Stimulated activated CD4-positive, alpha-beta T cell treated with anti-CD3 and anti-CD28 coated beads, TNF-alpha, amount 100 ng/mL, for 1 hour (primary cell): ENCODE measurements at regions not wholly inside any gene's neighbourhood (a gene's known extent, or its start where the extent isn't known, plus 50 kb on each side); places are given as distances from the start of the nearest gene placed in this dataset.

Experiments
- DNase-seq, 3 donors: peaks; one replicate each; pipeline ENCODE4 v3.0.0-alpha.2; 2020; ENCODE audit warnings: low read depth in 3 of 3, low spot score in 1 of 3

GRCh38 chr20:4560667-4561066, 125.6 kb upstream of the PRNP start:
- DNase-seq: no peak

DNA sequence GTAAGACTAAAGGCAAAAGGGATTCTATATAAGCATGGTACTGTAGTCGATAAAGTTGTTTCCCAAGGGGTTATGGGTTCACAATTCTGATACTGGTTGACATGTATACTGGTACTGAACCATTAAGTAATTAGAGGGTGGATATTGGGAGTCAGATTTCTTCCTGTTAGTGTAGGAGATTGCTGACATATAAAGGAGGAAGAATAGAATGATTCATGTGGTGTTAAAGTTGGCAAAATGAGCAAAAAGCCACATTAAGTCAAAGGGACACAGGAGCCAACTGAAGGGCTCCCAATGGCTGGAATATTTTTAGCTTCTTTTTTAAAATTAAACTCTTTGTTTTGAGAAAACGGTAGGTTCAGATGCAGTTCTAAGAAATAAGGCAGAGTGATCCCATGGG, 126.3 kb upstream of the PRNP start:
- DNase-seq: no peak

DNA sequence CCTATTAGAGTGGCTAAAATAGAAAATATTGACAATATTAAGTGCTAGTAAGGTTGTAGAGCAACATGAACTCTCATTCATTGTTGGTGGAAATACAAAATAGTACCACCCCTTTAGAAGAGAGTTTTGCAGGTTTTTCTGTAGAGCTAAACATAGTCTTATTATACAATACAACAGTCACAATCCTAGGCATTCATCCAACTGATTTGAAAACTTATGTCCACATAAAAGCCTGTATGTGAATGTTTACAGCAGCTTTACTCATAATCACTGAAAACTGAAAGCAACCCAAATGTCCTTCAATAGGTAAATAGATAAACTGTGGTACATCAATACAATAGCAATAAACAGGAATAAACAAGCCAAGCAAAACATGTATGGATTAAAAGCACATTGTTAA, 127.2 kb upstream of the PRNP start:
- no peak for DNase-seq

GRCh38 chr20:4556781-4557180, 129.5 kb upstream of the PRNP start:
- no peak for DNase-seq

GRCh38 chr20:4555188-4555890, 130.9 kb upstream of the PRNP start:
- DNase-seq: no peak

DNA sequence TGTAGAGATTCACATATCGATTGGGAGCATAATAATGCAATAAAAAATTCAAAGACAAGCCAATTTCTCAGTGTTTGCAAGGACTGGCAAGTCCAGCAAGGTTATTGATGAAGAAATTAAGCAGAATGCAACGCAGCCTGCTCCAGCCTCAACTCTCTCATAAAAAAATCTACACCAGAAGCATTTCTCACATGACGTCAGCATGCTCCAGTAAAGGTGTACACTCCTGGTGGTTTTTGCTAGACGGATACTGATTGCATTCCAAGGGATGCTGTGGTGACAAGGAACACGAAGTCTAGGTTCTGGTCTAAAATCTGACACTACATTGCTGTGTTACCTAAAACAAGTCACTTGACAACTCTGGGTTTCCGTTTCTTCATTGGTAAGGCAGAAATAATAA, 131.9 kb upstream of the PRNP start:
- no peak for DNase-seq

DNA sequence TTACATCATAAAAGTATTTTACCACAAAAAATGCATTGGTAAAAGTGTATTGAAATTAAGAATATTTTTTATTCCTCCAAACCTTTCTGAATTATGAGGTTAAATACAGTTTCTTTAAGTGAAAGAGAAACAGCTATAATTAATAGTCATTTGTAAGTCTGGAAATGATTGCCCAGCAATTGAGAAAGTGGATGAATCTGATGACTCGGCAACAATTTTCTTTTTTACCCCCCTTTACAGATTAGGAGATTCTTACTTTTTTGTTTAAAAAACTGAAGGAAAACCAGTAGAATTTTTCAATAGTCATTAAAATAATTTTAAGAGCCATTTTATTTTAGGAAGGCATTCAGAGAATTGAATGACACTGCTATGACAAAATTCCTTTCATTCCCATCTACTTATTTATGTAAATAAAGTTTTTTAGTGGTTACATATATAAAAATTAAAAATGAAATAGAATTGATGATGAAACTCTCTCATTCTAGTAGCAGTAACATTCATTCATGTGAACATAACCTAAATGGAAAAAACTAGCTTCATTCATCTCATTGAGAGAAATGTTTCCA, 134.1 kb upstream of the PRNP start:
- no peak for DNase-seq

GRCh38 chr20:4550740-4551139, 135.5 kb upstream of the PRNP start:
- no peak for DNase-seq

GRCh38 chr20:4549711-4550259, 136.5 kb upstream of the PRNP start:
- DNase-seq: no peak

DNA sequence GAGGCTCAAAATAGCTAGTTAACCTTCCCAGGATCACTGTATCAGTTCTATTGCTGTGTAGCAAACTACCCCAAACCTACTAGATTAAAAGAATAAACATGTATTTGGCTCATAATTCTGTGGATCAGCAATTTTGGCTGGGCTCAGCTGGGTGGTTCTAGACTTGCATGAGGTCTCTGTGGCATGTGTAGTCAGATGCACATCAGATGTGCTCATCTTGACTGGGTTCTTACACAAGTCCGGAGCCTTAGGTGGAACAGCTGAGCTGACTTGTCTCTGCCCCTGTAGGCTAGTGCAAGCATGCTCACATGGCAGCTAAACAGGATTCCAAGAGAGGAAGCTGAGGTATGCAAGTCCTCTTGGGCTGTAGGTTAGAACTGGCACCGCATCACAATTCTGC, 137.7 kb upstream of the PRNP start:
- DNase-seq: no peak

GRCh38 chr20:4546786-4547185, 139.5 kb upstream of the PRNP start:
- DNase-seq: no peak

- no peak for DNase-seq
These were observed 139.9 kb upstream of the PRNP start for GRCh38 chr20:4546342-4546741.

- no peak for DNase-seq
These were observed 140.7 kb upstream of the PRNP start for GRCh38 chr20:4545526-4545925.

GRCh38 chr20:4544765-4545164, 141.5 kb upstream of the PRNP start:
- no peak for DNase-seq

- no peak for DNase-seq
These were observed 144.0 kb upstream of the PRNP start for GRCh38 chr20:4542270-4542669.

DNA sequence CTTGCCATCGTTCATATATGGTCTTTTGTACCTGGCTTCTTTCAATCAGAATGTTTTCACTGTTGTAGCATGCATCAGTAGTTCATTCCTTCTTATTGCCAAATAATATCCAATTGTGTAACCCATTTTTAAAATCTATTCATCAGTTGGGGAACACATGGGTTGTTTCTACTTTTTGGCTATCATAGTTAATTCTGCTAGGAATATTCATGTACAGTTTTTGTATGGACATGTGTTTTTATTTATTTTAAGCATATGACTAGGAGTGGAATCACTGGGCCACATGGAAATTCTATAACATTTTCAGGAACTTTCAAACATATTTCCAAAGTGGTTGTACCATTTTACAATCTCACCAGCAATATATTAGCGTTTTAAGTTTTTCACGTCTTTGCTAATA, 151.9 kb upstream of the PRNP start:
- DNase-seq: no peak

DNA sequence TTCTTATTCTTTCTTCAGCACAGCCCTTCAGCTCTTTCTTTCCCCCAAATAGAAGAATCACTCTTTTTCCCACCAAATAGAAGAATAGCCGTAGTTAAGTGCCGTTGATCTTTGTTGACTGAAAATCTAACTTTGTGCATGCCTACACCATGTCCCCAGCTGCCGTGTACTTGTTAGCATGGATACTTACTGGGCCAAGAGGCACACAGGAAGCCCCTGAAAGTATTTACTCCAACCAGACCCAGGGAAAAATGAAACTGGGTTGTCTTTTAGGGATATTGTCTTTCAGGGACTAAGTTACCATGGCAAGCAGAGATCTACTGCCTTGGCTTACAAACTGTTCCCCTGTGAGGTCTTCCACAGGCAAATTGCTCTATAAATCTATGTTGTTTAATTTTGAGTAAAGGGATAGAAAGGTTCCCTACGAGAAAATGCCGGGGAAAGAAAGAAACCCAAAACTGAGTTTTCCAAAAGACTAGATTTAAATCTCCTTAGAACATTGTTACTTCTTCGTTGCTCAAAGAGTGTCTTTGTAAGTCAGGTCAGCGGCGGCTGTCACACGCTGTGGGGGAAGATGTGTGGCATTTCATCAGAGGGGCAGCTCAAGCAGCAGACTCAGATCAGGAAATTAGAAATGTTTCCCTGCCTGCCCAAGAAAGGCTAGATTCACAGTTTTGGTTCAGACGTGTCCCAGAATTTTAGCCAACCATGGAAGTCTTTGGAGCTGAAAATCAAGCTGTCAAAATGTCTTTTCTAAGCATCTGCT, 152.7 kb upstream of the PRNP start:
- DNase-seq: no peak

- DNase-seq: no peak
These were observed 153.5 kb upstream of the PRNP start for GRCh38 chr20:4532772-4533171.

DNA sequence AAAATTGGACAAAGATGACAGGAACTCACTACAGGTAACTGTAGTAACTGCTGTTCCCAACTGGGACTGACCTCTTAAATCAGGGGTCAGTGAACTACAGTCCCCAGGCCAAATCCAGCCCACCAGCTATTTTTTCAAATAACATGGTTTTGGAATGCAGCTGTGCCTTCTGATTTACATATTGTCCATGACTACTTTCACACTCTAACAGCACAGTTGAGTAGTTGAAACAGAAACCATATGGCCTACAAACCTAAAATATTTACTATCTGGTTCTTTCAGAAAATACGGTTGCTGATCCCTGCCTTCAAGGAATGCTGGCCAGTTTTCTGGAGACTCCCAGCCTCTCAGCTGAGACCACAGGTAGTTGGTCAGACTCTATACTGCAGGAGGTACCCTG, 161.5 kb upstream of the PRNP start:
- no peak for DNase-seq

- DNase-seq: no peak
These were observed 161.9 kb upstream of the PRNP start for GRCh38 chr20:4524307-4524706.

- no peak for DNase-seq
These were observed 163.9 kb upstream of the PRNP start for GRCh38 chr20:4522310-4522709.
